OCI-LY1 (cell line): ENCODE measurements at regions not wholly inside any gene's neighbourhood (a gene's known extent, or its start where the extent isn't known, plus 50 kb on each side); places are given as distances from the start of the nearest gene placed in this dataset.

Experiments used
- H2AFZ ChIP-seq: fragments of 200-600 bp; sonication (generic), shearing (Covaris generic); 2 replicates; pipeline ENCODE4 v1.6.0; 2014; ENCODE audit warnings: antibody characterized with exemption, mild to moderate bottlenecking, low read length
- H3F3A ChIP-seq: fragments of 200-600 bp; sonication (generic), shearing (Covaris generic); 2 replicates; pipeline ENCODE4 v1.6.0; 2014; ENCODE audit warnings: mild to moderate bottlenecking, antibody characterized with exemption, low read length, moderate library complexity; ENCODE audit not compliant: insufficient read depth
- H3K27ac ChIP-seq: fragments of 200-600 bp; sonication (generic); 2 replicates; pipeline ENCODE4 v1.5.1; 2014; ENCODE audit warnings: low read length, mixed run types, mild to moderate bottlenecking, low read depth; ENCODE audit not compliant: poor library complexity, severe bottlenecking
- H3K27me3 ChIP-seq: fragments of 200-600 bp; sonication (generic); 2 replicates; pipeline ENCODE4 v1.6.0; 2014; ENCODE audit warnings: antibody characterized with exemption, mild to moderate bottlenecking, low read length, moderate library complexity; ENCODE audit not compliant: insufficient read depth
- H3K36me3 ChIP-seq: fragments of 200-600 bp; sonication (generic); 2 replicates; pipeline ENCODE4 v1.6.1; 2014; ENCODE audit warnings: mild to moderate bottlenecking, antibody characterized with exemption, low read length, moderate library complexity, mixed read lengths; ENCODE audit not compliant: insufficient read depth
- H3K4me1 ChIP-seq: fragments of 200-600 bp; sonication (generic); 2 replicates; pipeline ENCODE4 v1.5.1; 2014; ENCODE audit warnings: mild to moderate bottlenecking, low read length, moderate library complexity; ENCODE audit not compliant: insufficient read depth, severe bottlenecking
- H3K4me2 ChIP-seq: fragments of 200-600 bp; sonication (generic), shearing (Covaris generic); 2 replicates; pipeline ENCODE4 v1.6.1; 2014; ENCODE audit warnings: low read length
- H3K4me3 ChIP-seq: fragments of 200-600 bp; sonication (generic); 2 replicates; pipeline ENCODE4 v1.5.1; 2014; ENCODE audit warnings: low read length, low read depth, mild to moderate bottlenecking, mixed read lengths; ENCODE audit not compliant: poor library complexity, severe bottlenecking
- H3K79me2 ChIP-seq: fragments of 200-600 bp; shearing (Covaris generic); 2 replicates; pipeline ENCODE4 v1.6.1; 2016; ENCODE audit warnings: mixed run types, low read length, mixed read lengths; ENCODE audit not compliant: insufficient read depth
- H3K9ac ChIP-seq: fragments of 200-600 bp; sonication (generic), shearing (Covaris generic); 2 replicates; pipeline ENCODE4 v1.6.1; 2014; ENCODE audit warnings: mild to moderate bottlenecking, low read length, mixed read lengths
- H3K9me2 ChIP-seq: fragments of 200-600 bp; sonication (generic), shearing (Covaris generic); 2 replicates; pipeline ENCODE4 v1.6.1; 2014; ENCODE audit warnings: low read depth, mild to moderate bottlenecking, low read length, mixed read lengths
- H3K9me3 ChIP-seq: fragments of 200-600 bp; shearing (Covaris generic); 2 replicates; pipeline ENCODE4 v1.6.1; 2014; ENCODE audit warnings: low read length, mixed read lengths
- H4K20me1 ChIP-seq: fragments of 200-600 bp; sonication (generic), shearing (Covaris generic); 2 replicates; pipeline ENCODE4 v1.6.0; 2016; ENCODE audit warnings: mild to moderate bottlenecking, low read length; ENCODE audit not compliant: insufficient read depth
- CTCF ChIP-seq: fragments of 200-600 bp; sonication (generic), shearing (Covaris generic); IDR thresholded peaks from 2 replicates; pipeline ENCODE4 v1.5.1; 2017; ENCODE audit warnings: mild to moderate bottlenecking, antibody characterized with exemption, low read length, moderate library complexity, mixed read lengths
- EZH2 ChIP-seq: fragments of 200-600 bp; sonication (generic), shearing (Covaris generic); IDR thresholded peaks from 2 replicates; pipeline ENCODE4 v1.8.0; 2017; ENCODE audit warnings: borderline replicate concordance, mixed run types, mild to moderate bottlenecking, antibody characterized with exemption, low read length, moderate library complexity, mixed read lengths

- no peaks in the 10 kb centered on the region for H3K79me2 ChIP-seq
- H3K4me3 ChIP-seq = no peak overlapping the region
- H3F3A ChIP-seq = no peaks in the 10 kb centered on the region
- H3K4me1 ChIP-seq = no peaks in the 10 kb centered on the region
- H3K27ac ChIP-seq = no peak overlapping the region
- no peaks in the 10 kb centered on the region for H3K9me2 ChIP-seq
- no peak overlapping the region for H2AFZ ChIP-seq
- no peak overlapping the region for H3K4me2 ChIP-seq
- no peaks in the 10 kb centered on the region for H3K27me3 ChIP-seq
- H3K9me3 ChIP-seq = no peaks in the 10 kb centered on the region
- H4K20me1 ChIP-seq = no peaks in the 10 kb centered on the region
- H3K9ac ChIP-seq = no peak overlapping the region
- TF ChIP-seq CTCF (no peak), EZH2 (no peak)
- no peaks in the 10 kb centered on the region for H3K36me3 ChIP-seq
These were observed 754.9 kb upstream of the SLIT2 start for GRCh38 chr4:19496756-19497155.

GRCh38 chr4:19494961-19495360 is 756.7 kb upstream of the SLIT2 start:
- no peak for TF ChIP-seq CTCF
- TF ChIP-seq EZH2 = no peak
- H3K79me2 ChIP-seq = no peaks in the 10 kb centered on the region

GRCh38 chr4:19492606-19493005 is 759.1 kb upstream of the SLIT2 start:
- Histone ChIP-seq H3K9me2 (no peaks in the 10 kb centered on the region), H3K79me2 (no peaks in the 10 kb centered on the region), H3K4me3 (no peak overlapping the region), H3K4me1 (no peaks in the 10 kb centered on the region), H3K4me2 (no peak overlapping the region), H3K9me3 (no peaks in the 10 kb centered on the region), H2AFZ (no peak overlapping the region), H3K27me3 (no peaks in the 10 kb centered on the region), H3F3A (no peaks in the 10 kb centered on the region), H4K20me1 (no peaks in the 10 kb centered on the region), H3K36me3 (no peaks in the 10 kb centered on the region), H3K27ac (no peak overlapping the region), H3K9ac (no peak overlapping the region)
- TF ChIP-seq EZH2 = no peak
- TF ChIP-seq CTCF = no peak

More at GRCh38 chr4:19494961-19495360, 756.7 kb upstream of the SLIT2 start:
- no peaks in the 10 kb centered on the region for H3F3A ChIP-seq
- no peaks in the 10 kb centered on the region for H3K27me3 ChIP-seq
- H3K9me3 ChIP-seq = no peaks in the 10 kb centered on the region
- H3K36me3 ChIP-seq = no peaks in the 10 kb centered on the region
- no peak overlapping the region for H3K9ac ChIP-seq
- H4K20me1 ChIP-seq = no peaks in the 10 kb centered on the region
- H3K27ac ChIP-seq = no peak overlapping the region
- H3K4me3 ChIP-seq = no peak overlapping the region
- H3K4me1 ChIP-seq = no peaks in the 10 kb centered on the region
- no peak overlapping the region for H2AFZ ChIP-seq
- no peak overlapping the region for H3K4me2 ChIP-seq
- no peaks in the 10 kb centered on the region for H3K9me2 ChIP-seq
